HG02870 (cell line): ENCODE measurements at regions not wholly inside any gene's neighbourhood (a gene's known extent, or its start where the extent isn't known, plus 50 kb on each side); places are given as distances from the start of the nearest gene placed in this dataset.
"Not testable (repeated sequence)": the region's sequence is repeated elsewhere in the genome, so short reads cannot be mapped to it uniquely, and the experiment has no call there.

Experiments
- ATAC-seq: cut with Tn5 transposase; IDR thresholded peaks from one replicate; pipeline ENCODE4 v1.9.1; 2021; ENCODE audit warnings: mild to moderate bottlenecking, moderate library complexity; ENCODE audit not compliant: unreplicated experiment

GRCh38 chr3:74426571-74426970 is 187.9 kb downstream of the CNTN3 start:
- no peak for ATAC-seq

GRCh38 chr3:74423867-74424266 is 190.6 kb downstream of the CNTN3 start:
- ATAC-seq = no peak

- no peak for ATAC-seq
Observed at GRCh38 chr3:74420538-74421124, 193.8 kb downstream of the CNTN3 start.

- ATAC-seq = no peak
Observed at GRCh38 chr3:74415731-74416130, 198.7 kb downstream of the CNTN3 start.

GRCh38 chr3:74413547-74414241 is 200.8 kb downstream of the CNTN3 start:
- ATAC-seq = no peak

- ATAC-seq = no peak
Observed at GRCh38 chr3:74410276-74410941, 204.1 kb downstream of the CNTN3 start.

- ATAC-seq = no peak
Observed at GRCh38 chr3:74409066-74409465, 205.4 kb downstream of the CNTN3 start.

- no peak for ATAC-seq
Observed at GRCh38 chr3:74403307-74403706, 211.2 kb downstream of the CNTN3 start.

GRCh38 chr3:74402821-74403220 is 211.6 kb downstream of the CNTN3 start:
- ATAC-seq = no peak

- no peak for ATAC-seq
Observed at GRCh38 chr3:74393426-74393825, 221.0 kb downstream of the CNTN3 start.

GRCh38 chr3:74390121-74390877 is 224.2 kb downstream of the CNTN3 start:
- ATAC-seq = no peak

- ATAC-seq = no peak
Observed at GRCh38 chr3:74387111-74387735, 227.2 kb downstream of the CNTN3 start.

GRCh38 chr3:74384159-74384558 is 230.3 kb downstream of the CNTN3 start:
- ATAC-seq = no peak

- ATAC-seq = no peak
Observed at GRCh38 chr3:74377669-74378068, 236.8 kb downstream of the CNTN3 start.

GRCh38 chr3:74376323-74376722 is 238.1 kb downstream of the CNTN3 start:
- not testable (repeated sequence) for ATAC-seq

GRCh38 chr3:74375653-74376052 is 238.8 kb downstream of the CNTN3 start:
- no peak for ATAC-seq

- no peak for ATAC-seq
Observed at GRCh38 chr3:74372743-74373142, 241.7 kb downstream of the CNTN3 start.

GRCh38 chr3:74370342-74370741 is 244.1 kb downstream of the CNTN3 start:
- no peak for ATAC-seq

GRCh38 chr3:74366331-74366730 is 248.1 kb downstream of the CNTN3 start:
- ATAC-seq = no peak

GRCh38 chr3:74363346-74363745 is 251.1 kb downstream of the CNTN3 start:
- no peak for ATAC-seq

- ATAC-seq = no peak
Observed at GRCh38 chr3:74360406-74360805, 254.1 kb downstream of the CNTN3 start.
